Stimulated activated CD4-positive, alpha-beta T cell treated with anti-CD3 and anti-CD28 coated beads, Interleukin-12 subunit alpha, Interleukin-12 subunit beta, amount 100 ng/mL, for 48 hours (primary cell): ENCODE measurements at regions not wholly inside any gene's neighbourhood (a gene's known extent, or its start where the extent isn't known, plus 50 kb on each side); places are given as distances from the start of the nearest gene placed in this dataset.

ENCODE experiments used
- DNase-seq, 3 donors: peaks; one replicate each; pipeline ENCODE4 v3.0.0-alpha.2; 2020; ENCODE audit warnings: low read depth in 2 of 3, low spot score in 1 of 3

DNA sequence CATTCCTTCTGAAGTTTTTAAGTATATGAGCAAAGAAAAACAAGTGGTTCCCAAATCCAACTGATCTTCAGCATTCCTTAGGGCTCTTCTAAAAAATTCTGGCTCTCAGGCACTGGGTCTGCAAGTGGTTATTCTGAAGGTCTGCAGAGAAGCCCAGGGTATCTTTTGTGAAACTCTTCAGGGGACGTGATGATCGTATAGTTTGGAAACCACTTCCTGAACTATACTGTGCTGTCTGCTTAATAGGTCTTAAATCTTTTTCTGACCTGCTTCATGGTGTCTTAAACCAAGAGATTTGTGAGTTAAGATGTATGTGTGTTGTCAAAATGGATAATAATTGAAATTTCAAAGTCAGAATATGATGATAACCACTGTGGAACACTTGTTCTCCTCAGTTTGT is 115.5 kb downstream of the LHX9 start:
- DNase-seq = no peak

DNA sequence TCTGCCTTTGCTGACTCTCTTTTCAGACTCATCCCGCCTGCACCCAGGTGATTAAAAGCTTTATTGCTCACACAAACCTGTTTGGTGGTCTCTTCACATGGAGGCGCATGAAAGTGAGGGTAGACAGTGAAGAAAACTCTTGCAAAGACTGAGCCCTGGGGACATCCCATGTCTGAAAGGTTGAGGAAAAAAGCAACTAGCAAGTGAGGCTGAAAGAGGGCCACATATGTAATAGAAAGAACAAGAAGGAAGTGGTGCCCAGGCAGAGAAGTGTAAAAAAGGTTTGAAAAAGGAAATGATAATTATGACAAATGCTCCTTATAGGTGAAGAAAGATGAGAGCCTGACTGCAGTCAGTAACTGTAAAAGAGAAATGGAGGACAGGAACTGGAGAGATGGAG is 115.9 kb upstream of the NEK7 start:
- DNase-seq = no peak

DNA sequence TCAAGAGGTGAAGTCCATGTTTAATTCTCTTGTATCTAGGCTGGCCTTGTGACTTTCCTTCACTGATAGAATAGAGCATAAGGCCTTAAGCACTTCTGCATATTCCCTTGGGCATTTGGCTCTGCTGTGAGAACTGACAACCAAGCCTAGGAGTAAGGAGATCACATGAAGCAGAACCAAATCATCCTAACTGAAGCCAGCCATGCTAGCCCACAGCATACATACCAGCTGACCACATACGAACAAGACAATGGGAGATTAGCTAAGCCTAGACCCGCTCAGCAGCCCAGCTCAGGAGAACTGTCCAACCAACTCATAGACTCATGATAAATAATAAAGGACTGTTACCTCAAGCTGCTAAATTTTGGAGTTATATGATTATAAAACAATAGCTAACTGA is 114.6 kb upstream of the NEK7 start:
- DNase-seq = no peak

- no peak for DNase-seq
Observed at GRCh38 chr1:198047913-198048312, 108.9 kb upstream of the NEK7 start.

- no peak for DNase-seq
Observed at GRCh38 chr1:198054510-198054909, 102.3 kb upstream of the NEK7 start.

- peak in 1 of 3 donors; percentile 1 for DNase-seq
Observed at GRCh38 chr1:198056255-198056654, 100.5 kb upstream of the NEK7 start.

DNA sequence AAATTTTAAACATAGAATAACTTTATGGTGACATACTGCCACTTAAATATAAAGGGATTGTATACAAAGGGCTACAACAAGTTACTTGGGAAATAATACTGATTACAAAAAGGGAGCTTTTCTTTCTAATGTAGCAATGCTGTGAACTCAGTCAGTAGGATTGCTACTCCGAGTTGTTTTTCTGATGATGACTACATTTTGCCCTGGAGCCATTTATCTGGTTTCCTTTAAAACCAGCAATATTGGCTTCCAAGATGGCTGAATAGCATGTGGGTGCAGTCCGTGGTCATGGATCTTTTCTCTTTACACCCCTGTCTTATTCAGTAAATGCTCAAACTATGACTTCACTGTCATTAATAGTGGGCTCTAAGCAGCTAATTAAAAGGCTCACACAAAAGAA is 92.6 kb upstream of the NEK7 start:
- DNase-seq = no peak

DNA sequence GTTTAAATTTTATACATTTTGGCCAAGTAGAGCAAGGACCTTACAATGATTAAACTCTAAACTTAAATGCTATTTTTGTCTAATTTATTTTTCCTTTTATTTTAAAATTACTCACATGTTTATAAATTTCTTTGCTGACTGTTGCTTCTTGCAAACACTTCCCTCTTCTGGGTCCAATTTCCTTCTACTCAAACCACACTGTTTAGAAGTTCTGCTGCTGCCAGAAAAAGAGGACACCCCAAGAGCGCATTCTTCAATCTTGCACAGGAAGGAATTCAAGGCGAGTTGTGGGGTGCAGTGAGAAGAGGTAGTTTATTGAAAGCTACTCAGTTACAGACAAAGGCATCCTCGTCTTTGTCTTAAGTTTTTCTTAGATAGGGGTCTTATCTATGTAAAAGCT is 88.5 kb upstream of the NEK7 start:
- no peak for DNase-seq

- DNase-seq = no peak
Observed at GRCh38 chr1:198072177-198072576, 84.6 kb upstream of the NEK7 start.

DNA sequence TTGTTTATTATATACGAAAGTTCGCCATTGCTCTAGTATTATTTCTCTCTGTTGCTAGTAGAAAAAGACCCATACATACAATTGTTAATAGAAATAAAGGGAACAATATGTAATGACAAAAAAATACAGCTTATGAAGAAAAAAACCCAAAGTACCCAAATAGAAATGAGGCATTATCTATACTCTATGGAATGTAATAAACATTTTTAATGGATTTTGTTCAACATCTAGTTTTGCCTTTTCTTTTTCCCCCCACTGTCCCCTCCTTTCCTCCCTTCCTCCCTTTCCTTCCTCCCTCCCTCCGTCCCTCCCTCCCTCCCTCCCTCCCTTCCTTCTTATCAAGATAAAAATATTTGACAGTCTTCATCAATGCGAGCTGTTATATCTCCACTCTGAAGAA is 81.5 kb upstream of the NEK7 start:
- DNase-seq = no peak

DNA sequence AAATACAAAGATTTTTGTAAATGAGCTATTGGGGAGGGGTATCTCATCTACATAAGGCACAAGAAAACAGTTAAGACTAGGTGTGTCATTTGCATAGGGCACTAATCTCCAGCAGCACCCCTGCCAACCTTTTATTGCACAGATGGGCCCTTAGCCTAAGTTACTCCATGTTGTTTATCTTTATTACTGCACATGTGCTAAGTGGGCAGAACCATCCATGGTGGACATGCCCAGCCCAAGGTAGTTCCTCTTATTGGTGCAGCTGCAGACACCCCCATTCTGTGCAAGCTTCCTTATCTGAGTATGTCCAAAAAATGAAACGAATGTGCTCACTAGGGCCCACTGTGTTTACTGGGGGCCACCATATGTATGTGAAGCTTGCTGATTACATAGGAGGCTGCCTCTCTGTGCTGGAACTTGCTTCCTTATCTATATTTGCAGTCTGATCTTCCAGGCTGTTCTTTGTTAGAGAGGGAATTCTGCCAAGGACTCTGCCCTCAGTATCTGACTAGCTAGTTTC is 77.3 kb upstream of the NEK7 start:
- DNase-seq = no peak

GRCh38 chr1:198082576-198082975 is 74.2 kb upstream of the NEK7 start:
- DNase-seq = no peak

- DNase-seq = no peak
Observed at GRCh38 chr1:198083549-198083948, 73.2 kb upstream of the NEK7 start.

DNA sequence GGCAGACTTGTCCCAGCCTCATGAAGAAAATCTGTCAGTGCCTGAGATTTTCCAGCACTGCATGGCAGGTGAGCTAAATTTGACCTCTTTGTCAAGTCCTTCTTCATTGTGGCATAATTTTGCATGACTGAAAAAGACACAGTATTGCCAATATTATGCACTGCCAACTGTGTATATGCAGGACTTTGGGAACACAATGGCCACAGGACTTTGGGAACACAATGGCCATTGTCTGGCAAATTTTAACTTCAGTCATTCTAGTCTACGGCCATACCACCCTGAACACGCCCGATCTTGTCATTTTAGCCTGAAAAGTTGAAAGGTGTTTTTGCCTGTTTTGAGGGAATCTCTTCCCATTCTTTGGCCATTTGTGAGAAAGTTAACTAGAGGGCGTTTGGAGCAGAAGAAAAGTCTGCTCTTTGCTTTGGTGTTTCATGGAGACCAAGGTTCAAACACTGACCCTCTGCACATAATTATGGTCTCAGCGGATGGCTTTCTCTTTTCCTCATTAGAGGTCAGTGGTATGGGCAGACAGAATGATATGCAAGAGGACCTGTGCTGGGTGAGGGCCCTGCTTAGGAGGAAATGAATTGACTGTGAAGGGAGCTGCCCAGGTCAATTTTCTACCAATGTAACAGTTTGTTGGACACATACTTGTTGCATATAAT is 72.4 kb upstream of the NEK7 start:
- DNase-seq = no peak

- no peak for DNase-seq
Observed at GRCh38 chr1:198086051-198086745, 70.6 kb upstream of the NEK7 start.

GRCh38 chr1:198087831-198088230 is 69.0 kb upstream of the NEK7 start:
- DNase-seq = no peak

DNA sequence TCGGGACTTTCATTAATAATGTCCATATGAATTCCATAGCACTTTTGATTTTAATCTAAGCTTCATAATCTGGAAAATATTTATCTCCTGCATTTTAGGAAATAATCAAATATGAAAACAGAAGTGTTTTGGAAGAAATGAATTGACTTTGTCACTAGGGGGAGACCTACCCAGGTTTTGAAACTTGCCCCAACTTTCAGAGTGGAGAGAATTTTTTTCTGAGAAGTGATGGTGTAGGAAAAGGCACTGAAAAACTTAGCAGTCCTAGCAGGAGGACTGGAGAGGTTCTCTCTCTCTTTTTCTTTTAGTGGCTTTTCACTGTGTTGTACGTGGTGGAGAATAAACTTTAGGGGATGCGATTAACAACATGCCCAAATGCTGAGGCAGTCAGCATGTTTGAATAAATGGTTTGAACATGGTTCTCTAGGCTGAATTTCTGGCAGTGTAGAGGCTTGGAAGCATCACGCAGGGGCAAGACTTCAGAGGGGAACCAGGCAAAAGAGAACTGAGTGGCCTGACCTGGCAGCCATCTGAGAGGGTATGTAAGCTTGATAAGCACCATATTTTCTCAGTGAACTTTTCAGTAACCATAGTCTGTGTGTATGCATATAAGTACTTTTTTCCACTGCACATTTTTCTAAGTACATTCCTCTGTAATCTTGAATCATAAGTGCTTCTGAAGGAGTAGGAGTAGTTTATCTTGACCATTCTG is 68.3 kb upstream of the NEK7 start:
- DNase-seq = no peak

GRCh38 chr1:198096390-198096789 is 60.4 kb upstream of the NEK7 start:
- no peak for DNase-seq

DNA sequence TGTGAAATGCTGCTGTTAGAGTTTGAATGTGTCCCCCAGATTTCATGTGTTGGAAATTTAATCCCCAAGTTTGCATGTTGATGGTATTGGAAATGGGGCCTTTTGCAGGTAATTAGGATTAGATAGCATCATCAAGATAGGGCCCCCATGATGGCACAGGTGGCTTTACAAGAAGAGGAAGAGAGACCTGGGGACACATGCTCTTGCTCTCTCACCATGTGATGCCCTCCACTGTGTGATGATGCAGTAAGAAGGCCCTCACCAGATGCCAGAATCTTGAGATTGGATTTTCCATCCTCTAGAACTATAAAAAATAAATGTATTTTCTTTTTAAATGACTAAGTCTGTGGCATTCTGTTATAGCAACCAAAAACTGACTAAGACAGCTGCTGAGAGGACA is 57.0 kb upstream of the NEK7 start:
- DNase-seq = no peak

GRCh38 chr1:198101716-198102453 is 54.9 kb upstream of the NEK7 start:
- no peak for DNase-seq

GRCh38 chr1:198102454-198102827 is 54.4 kb upstream of the NEK7 start:
- no peak for DNase-seq

GRCh38 chr1:198105185-198105584 is 51.6 kb upstream of the NEK7 start:
- DNase-seq = no peak
